ENCODE measurements at regions not wholly inside any gene's neighbourhood (a gene's known extent, or its start where the extent isn't known, plus 50 kb on each side); places are given as distances from the start of the nearest gene placed in this dataset.
"Not testable (repeated sequence)": the region's sequence is repeated elsewhere in the genome, so short reads cannot be mapped to it uniquely, and the experiment has no call there.

GRCh38 chr21:14754682-14755081, 208.6 kb upstream of the SAMSN1 start:
- no peak for DNase-seq (ENCODE audit: low spot score)

GRCh38 chr21:14754259-14754604, 208.1 kb upstream of the SAMSN1 start:
- no peak for DNase-seq (ENCODE audit: low spot score)

- no peak for DNase-seq (ENCODE audit: low spot score)
Observed at GRCh38 chr21:14753466-14754258, 207.5 kb upstream of the SAMSN1 start.

GRCh38 chr21:14753069-14753465, 207.0 kb upstream of the SAMSN1 start:
- DNase-seq (ENCODE audit: low spot score): no peak

- DNase-seq (ENCODE audit: low spot score): no peak
Observed at GRCh38 chr21:14752345-14752909, 206.3 kb upstream of the SAMSN1 start.

GRCh38 chr21:14751602-14752344, 205.7 kb upstream of the SAMSN1 start:
- DNase-seq (ENCODE audit: low spot score): no peak

- DNase-seq (ENCODE audit: low spot score): no peak
Observed at GRCh38 chr21:14751011-14751410, 204.9 kb upstream of the SAMSN1 start.

- no peak for DNase-seq (ENCODE audit: low spot score)
Observed at GRCh38 chr21:14750041-14750440, 203.9 kb upstream of the SAMSN1 start.

GRCh38 chr21:14748662-14749061, 202.5 kb upstream of the SAMSN1 start:
- DNase-seq (ENCODE audit: low spot score): no peak

- no peak for DNase-seq (ENCODE audit: low spot score)
Observed at GRCh38 chr21:14744368-14744767, 198.3 kb upstream of the SAMSN1 start.

- no peak for DNase-seq (ENCODE audit: low spot score)
Observed at GRCh38 chr21:14742119-14742518, 196.0 kb upstream of the SAMSN1 start.

GRCh38 chr21:14741256-14741655, 195.1 kb upstream of the SAMSN1 start:
- DNase-seq (ENCODE audit: low spot score): no peak

GRCh38 chr21:14740692-14741091, 194.6 kb upstream of the SAMSN1 start:
- DNase-seq (ENCODE audit: low spot score): no peak

- no peak for DNase-seq (ENCODE audit: low spot score)
Observed at GRCh38 chr21:14740116-14740515, 194.0 kb upstream of the SAMSN1 start.

GRCh38 chr21:14739590-14739989, 193.5 kb upstream of the SAMSN1 start:
- no peak for DNase-seq (ENCODE audit: low spot score)

- not testable (repeated sequence) for DNase-seq (ENCODE audit: low spot score)
Observed at GRCh38 chr21:14738576-14738975, 192.5 kb upstream of the SAMSN1 start.

GRCh38 chr21:14737922-14738321, 191.8 kb upstream of the SAMSN1 start:
- peak; percentile 88 for DNase-seq (ENCODE audit: low spot score)

- no peak for DNase-seq (ENCODE audit: low spot score)
Observed at GRCh38 chr21:14737284-14737691, 191.2 kb upstream of the SAMSN1 start.

GRCh38 chr21:14736672-14737071, 190.6 kb upstream of the SAMSN1 start:
- DNase-seq (ENCODE audit: low spot score): no peak

- peak; percentile 36 for DNase-seq (ENCODE audit: low spot score)
Observed at GRCh38 chr21:14736162-14736561, 190.0 kb upstream of the SAMSN1 start.

GRCh38 chr21:14734833-14735232, 188.7 kb upstream of the SAMSN1 start:
- no peak for DNase-seq (ENCODE audit: low spot score)

GRCh38 chr21:14734191-14734590, 188.1 kb upstream of the SAMSN1 start:
- no peak for DNase-seq (ENCODE audit: low spot score)

GRCh38 chr21:14725219-14725618, 179.1 kb upstream of the SAMSN1 start:
- DNase-seq (ENCODE audit: low spot score): no peak
